Activated gamma-delta T cell treated with Interleukin-2 at 50 U/mL for 16 hours (primary cell): ENCODE measurements at regions not wholly inside any gene's neighbourhood (a gene's known extent, or its start where the extent isn't known, plus 50 kb on each side); places are given as distances from the start of the nearest gene placed in this dataset.

ENCODE experiments used
- DNase-seq: peaks from one replicate; pipeline ENCODE4 v3.0.0-alpha.2; 2020

- no peak for DNase-seq
Measured at GRCh38 chr10:129393812-129394211, 73.2 kb upstream of the MGMT start.

- DNase-seq: no peak
Measured at GRCh38 chr10:129394518-129395328, 72.3 kb upstream of the MGMT start.

GRCh38 chr10:129396021-129396722 lies 70.9 kb upstream of the MGMT start:
- DNase-seq: no peak

GRCh38 chr10:129397198-129397974 lies 69.7 kb upstream of the MGMT start:
- no peak for DNase-seq

- no peak for DNase-seq
Measured at GRCh38 chr10:129398711-129399141, 68.3 kb upstream of the MGMT start.

- DNase-seq: no peak
Measured at GRCh38 chr10:129400426-129400825, 66.6 kb upstream of the MGMT start.

- DNase-seq: no peak
Measured at GRCh38 chr10:129402459-129402858, 64.6 kb upstream of the MGMT start.

- DNase-seq: no peak
Measured at GRCh38 chr10:129404091-129404490, 63.0 kb upstream of the MGMT start.

- DNase-seq: no peak
Measured at GRCh38 chr10:129405389-129405788, 61.7 kb upstream of the MGMT start.

GRCh38 chr10:129410688-129411392 lies 56.2 kb upstream of the MGMT start:
- DNase-seq: no peak

- no peak for DNase-seq
Measured at GRCh38 chr10:129411393-129411705, 55.7 kb upstream of the MGMT start.

- DNase-seq: no peak
Measured at GRCh38 chr10:129411772-129412171, 55.3 kb upstream of the MGMT start.

- no peak for DNase-seq
Measured at GRCh38 chr10:129413024-129413423, 54.0 kb upstream of the MGMT start.

GRCh38 chr10:129415215-129416140 lies 51.6 kb upstream of the MGMT start:
- DNase-seq: no peak

GRCh38 chr10:129416155-129416554 lies 50.9 kb upstream of the MGMT start:
- DNase-seq: no peak

GRCh38 chr10:129416956-129417765 lies 49.9 kb upstream of the MGMT start:
- no peak for DNase-seq
